GM18858 (cell line): ENCODE measurements at regions not wholly inside any gene's neighbourhood (a gene's known extent, or its start where the extent isn't known, plus 50 kb on each side); places are given as distances from the start of the nearest gene placed in this dataset.
A peak's percentile ranks its signal among the peaks of the same experiment; 100 is the strongest.

ENCODE experiments used
- ATAC-seq: cut with Tn5 transposase; IDR thresholded peaks from one replicate; pipeline ENCODE4 v1.9.1; 2021; ENCODE audit not compliant: unreplicated experiment

- ATAC-seq, result no peak
Observed at GRCh38 chr15:35657679-35658311, 111.8 kb upstream of the DPH6 start.

- no peak for ATAC-seq
Observed at GRCh38 chr15:35663956-35664355, 118.0 kb upstream of the DPH6 start.

DNA sequence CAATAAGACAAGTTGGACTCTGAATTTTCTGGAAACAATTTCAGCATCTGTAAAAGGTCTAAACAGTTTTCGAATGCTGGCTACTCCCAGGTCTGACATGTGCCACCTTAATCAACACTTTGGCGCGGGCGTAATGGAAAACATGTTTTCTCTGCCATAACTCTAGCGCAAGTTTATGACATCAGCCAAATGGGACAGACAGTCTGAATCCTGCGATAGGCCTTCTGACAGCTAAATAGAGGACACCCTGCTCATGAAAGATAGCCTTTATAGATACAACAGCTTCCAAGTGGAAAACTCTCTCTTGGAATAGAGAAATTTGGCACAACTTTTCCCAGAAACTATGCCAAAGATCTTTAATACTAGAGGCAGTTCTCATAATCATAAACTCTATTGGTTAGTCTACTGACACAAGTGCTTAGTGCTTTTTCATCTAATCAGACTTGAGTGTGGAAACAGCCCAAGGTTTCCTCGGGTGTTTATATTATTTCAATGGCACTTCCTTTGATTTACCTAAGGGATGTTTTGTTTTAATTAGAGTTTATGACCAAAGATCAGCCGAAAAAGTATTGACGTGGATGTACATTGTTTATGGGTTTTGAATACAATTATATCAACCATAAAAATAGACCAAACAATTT, 120.1 kb upstream of the DPH6 start:
- no peak for ATAC-seq

- no peak for ATAC-seq
Observed at GRCh38 chr15:35667908-35668307, 121.9 kb upstream of the DPH6 start.

DNA sequence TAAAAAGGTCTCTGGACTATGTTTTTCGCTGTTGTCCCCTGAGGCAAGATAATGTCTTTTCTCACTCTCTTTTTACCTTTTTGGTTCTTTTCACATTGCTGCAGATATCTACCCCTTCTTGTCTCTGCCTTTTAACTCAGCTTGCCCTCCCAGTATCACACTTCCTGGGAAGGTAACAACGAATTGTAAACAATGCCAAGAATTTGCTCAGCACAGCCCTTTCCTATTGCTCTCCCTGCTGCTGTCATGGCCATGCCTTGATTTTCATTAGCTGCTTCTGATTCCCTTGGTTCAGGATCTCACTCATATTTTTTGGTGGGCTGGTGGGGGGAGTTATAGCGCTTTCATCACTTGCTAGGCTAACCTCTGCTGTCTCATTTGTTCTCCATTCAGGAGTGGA, 123.1 kb upstream of the DPH6 start:
- no peak for ATAC-seq

GRCh38 chr15:35669432-35670045, 123.6 kb upstream of the DPH6 start:
- ATAC-seq, result no peak

DNA sequence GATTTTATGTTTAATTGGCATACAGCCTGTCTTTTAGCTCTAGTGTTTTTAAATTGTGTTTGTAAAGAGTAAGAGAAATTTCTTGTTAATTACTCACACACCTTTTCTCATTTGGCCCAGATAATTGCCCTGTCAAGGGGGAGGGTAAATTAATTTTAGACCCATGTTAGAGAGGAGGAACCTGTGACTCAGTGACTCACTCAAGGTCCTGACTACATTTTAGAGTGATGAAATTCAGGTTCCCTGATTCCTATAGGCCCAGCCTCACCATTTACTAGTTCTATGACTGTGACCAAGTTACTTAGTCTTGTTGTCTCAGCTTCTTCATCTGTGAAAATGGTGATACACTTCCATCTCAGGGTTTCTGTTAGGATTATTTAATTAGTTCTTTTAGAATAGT, 125.2 kb upstream of the DPH6 start:
- ATAC-seq, result no peak

DNA sequence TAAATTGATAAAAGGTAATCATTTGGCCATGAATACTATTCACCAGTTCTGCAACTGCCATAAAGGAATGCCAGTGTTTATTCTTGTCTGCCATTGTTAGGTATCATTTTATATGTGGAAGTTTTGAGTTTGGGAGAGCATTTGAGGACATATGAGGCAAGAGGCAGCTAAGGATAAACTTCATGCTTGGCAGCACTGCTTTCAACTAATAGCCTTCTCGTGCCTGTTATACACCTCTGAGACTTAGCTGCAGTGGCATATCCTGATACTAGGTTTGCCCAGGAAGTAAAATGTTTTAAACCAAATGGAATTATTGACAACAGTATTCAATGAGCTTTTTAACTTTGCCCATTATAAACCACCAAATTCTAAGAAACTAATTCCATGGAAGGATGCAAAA, 126.0 kb upstream of the DPH6 start:
- ATAC-seq, result no peak

DNA sequence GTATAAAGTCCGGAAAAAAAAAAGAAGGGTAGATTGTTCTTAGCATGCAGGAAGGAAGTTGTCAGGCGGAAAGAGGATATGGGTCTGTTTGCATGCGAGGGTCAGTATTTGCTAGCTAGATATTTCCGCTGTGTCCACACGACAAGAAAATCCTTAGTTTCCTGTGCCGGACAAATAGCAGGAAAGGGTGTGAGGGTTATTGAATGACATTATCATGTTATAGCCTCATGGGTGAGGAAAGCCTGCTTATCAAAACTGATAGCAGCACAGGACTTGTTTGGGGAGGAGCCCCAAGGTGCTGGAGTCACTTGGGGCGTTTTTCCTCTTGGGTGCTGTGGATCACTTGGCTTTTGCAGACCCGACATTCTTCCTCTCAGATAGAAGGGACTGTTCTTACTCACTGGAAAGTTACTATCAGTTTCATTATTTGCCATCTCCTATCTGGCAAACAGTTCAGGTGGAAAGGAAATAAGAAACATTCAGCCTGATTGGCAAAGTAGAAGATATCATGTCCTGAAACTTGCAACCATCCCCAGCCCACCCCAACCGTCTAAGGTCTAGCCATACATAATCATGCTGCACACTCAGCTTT, 127.2 kb upstream of the DPH6 start:
- ATAC-seq, result peak; percentile 66

DNA sequence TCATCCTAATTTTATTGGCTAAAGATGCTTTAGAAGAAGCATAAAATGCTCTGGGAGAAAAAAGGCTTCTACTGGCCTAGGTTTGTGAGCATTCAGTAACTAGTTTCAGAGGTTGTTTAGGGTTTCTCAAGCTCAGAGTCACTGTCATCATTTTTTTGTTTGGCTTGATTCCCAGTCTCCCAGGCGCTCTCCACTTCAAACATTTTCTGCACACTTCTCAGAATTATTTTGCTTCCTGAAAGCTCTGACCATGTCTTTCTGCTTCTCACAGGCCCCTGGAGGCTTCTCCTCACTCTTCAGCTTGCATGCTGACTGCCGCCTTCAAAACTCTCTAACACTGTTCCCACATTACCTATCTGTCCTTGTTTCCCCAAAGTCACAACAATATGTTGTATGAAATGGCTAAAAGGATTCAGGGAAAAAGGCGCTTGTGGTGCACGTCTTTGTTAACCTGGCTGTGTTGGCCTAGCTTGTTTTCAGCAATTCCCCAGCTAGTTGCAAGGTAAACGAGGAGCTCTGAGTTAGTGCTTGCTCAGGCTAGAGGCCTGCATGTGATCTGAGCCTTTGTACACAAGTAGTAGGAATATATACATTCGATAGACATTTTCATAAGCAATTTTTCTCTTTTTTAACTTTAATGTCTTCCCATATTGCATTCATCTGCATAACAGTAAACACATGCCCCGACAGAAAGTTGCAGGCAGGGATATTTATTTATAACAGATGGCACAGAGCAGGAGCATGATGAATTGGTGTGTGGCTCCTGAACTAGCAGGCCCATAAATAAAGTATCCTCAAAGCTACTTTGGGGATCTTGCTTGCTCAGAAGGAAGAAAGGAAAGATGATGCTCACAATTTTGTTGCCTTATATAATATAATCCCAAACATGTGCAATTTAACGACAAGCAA, 129.2 kb upstream of the DPH6 start:
- no peak for ATAC-seq

DNA sequence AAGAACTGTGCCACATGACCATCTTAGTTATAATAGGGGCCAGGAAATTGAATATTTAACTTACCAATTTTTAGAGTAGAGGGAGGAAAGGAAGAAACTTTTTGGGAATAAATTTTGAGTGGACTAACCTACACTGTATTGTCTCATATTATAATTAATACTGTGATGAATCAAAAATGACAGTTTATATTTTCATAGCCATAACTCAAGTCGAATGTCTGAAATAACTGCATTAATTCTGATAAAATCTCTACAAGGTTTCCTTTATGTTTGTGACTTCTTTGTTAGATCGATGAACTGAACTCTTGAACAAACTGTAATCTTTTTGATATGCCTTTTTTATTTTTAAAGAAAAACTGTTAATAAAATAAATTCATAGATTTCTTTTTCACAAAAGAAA, 132.8 kb upstream of the DPH6 start:
- ATAC-seq, result no peak

DNA sequence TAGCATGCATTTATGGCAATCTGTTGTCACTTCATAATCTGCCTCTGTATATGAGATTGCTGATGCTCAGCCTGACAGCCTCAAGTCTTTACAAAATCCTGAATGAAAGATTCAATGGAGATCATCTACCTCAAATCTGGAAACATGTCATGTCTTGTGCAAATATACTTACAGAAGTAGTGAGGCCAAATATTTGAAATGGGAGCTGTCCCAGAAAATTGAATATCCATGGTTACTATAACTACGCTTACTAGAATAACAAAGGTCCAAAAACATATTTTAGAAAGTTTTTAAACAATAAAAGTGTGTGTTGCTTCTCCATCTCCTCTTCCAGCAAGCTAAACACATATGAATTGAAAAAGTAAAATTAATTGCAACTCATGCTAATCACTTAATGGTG, 133.2 kb upstream of the DPH6 start:
- no peak for ATAC-seq

DNA sequence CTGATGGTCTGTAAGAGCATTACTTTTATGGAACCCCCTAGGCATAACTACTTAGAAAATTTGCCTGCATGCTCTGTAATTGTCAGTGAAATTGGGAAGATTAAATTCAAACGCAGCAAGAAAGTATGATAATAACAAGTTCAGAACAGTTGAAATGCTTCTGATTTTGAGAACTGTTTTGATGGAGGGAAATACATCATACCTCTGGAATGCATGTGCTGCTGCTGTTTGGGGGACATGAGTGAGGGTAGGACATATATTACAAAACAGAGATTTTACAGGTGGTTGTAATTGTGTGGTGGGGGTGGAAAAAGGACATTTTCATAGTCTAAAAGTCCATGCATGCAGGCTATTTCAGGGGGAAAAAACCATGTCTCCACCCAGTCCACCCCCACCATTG, 135.0 kb upstream of the DPH6 start:
- ATAC-seq, result no peak

DNA sequence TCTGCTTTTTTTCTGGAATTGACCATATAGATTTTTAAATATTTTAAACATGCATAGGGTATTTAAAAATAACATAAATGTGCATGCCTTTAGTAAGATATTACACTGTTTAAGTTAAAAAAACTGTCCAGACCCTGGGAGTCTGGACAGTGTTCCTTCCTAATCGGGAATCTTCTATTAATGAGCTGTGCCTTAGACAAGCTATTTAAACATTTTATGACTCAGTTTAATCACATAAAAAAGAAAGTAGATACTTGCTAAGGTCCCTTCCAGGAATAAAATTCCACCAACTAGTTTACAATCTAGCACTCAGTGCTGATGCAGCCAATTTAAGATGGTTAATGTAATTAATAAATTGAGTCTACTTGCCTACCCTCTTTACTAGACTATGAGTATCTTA, 140.4 kb upstream of the DPH6 start:
- no peak for ATAC-seq

- no peak for ATAC-seq
Observed at GRCh38 chr15:35689266-35689665, 143.3 kb upstream of the DPH6 start.

- ATAC-seq, result no peak
Observed at GRCh38 chr15:35690089-35690488, 144.1 kb upstream of the DPH6 start.

DNA sequence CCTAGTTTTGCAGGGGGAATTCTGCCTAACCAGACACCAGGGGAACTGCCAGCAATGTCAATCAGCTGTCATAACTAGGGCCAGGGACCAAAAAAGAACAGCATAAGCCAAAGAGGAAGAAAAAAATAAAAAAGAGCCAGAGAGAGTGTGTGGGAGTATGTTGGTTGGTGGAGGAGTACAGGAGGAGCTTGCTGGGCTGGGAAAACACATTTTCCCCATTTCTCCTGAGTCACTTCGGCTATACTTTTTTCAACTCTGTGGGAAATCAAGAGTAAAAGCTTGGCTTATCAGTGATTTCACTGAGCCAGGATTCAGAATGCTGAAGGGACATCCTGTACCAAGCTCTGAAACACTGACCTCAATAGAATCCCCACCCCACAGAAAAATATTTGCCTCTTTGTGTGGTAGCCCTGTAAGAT, 144.7 kb upstream of the DPH6 start:
- ATAC-seq, result no peak

GRCh38 chr15:35691173-35691761, 145.3 kb upstream of the DPH6 start:
- no peak for ATAC-seq

DNA sequence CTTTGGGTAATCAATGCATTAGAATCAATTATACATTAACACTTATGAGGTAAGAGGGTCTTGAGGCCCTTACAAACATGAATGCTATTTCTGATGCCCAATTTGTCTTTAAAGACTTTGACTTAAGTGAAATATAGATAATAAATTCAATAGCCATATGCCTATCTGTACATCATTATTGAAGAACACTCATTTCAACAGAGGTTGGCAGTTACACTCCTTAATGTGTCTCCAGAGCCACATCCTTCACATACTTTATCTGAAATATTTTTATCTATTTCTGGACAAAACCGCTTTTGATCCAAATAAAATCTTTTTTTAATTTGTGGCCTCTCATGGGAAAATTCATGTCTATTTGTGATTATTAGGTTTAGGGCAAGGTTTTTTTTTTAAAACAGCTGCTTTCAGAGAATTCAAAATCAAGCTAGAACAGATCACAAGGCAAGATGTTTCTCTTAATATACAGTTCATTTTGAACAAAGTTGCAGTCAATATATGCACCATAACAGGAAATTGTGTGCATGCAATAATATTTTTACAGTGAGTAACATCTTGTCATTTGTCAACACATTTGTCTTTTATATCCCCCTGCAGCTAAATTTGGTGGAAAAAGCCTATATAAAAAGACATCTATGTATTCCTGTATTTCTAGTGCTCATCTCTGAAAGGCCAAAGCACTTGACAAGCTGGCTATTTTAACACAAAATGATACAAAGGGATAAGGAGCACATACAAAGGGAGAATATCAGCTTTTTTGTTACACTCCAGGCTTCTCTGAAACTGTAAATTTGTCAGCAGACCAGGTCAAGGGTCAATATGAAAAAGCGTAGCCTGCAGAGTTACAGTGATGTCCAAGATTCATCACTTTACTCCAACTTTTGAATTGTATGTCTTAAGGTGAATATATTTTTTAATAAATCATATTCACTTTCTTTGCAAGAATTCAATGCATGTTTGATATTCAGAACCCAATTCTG, 146.2 kb upstream of the DPH6 start:
- ATAC-seq, result no peak

- ATAC-seq, result no peak
Observed at GRCh38 chr15:35693286-35693685, 147.3 kb upstream of the DPH6 start.
